B cell (primary cell): ENCODE measurements at regions not wholly inside any gene's neighbourhood (a gene's known extent, or its start where the extent isn't known, plus 50 kb on each side); places are given as distances from the start of the nearest gene placed in this dataset.

ENCODE experiments used
- ATAC-seq: fragments of 200-7000 bp; cut with Tn5 transposase; one replicate; pipeline ENCODE4 v1.10.0; 2021; ENCODE audit warnings: low read depth, mild to moderate bottlenecking, moderate number of reproducible peaks, moderate library complexity
- CTCF ChIA-PET: fragments of 350-600 bp; sonication (Branson Sonifier 250); formaldehyde crosslinking; loops from one replicate; lab custom pipeline; 2021; ENCODE audit warnings: antibody characterized with exemption, inconsistent platforms; lab: Charles Lee
- POLR2A ChIA-PET: fragments of 350-600 bp; sonication (Branson Sonifier 250); formaldehyde crosslinking; loops from one replicate; lab custom pipeline; 2021; ENCODE audit warnings: antibody characterized with exemption; lab: Charles Lee
- DNase-seq: peaks from one replicate; pipeline ENCODE4 v3.0.0; 2013
- H2AFZ ChIP-seq: 2 replicates; pipeline ENCODE4 v1.6.1; 2012; ENCODE audit warnings: mild to moderate bottlenecking, low read depth, low read length; ENCODE audit not compliant: insufficient read depth, poor library complexity, severe bottlenecking
- H3K27ac ChIP-seq, 2 donors: 1 replicate in 1 of 2; 2 replicates in 1 of 2; pipeline ENCODE4 v1.5.1; 2012 to 2013; ENCODE audit warnings: low read length in 2 of 2, mild to moderate bottlenecking in 2 of 2, moderate library complexity in 1 of 2
- H3K27me3 ChIP-seq, 4 experiments: fragments of 200-600 bp in 1 of 4; sonication (generic) in 1 of 4; replicated peaks in 1 of 4; 1 replicate in 2 of 4; 2 replicates in 2 of 4; pipeline versions ENCODE4 v1.6.1 to v1.7.0; 2013 to 2016; ENCODE audit warnings: low read length in 3 of 4, mild to moderate bottlenecking in 2 of 4, mixed read lengths in 1 of 4, moderate library complexity in 1 of 4; ENCODE audit not compliant: insufficient read depth in 4 of 4, control insufficient read depth in 3 of 4; ENCODE audit errors: control extremely low read depth in 1 of 4
- H3K36me3 ChIP-seq, 2 experiments: replicated peaks in 1 of 2; 1 replicate in 1 of 2; 2 replicates in 1 of 2; pipeline versions ENCODE4 v1.6.1 to v1.7.1; 2013; ENCODE audit warnings: low read length in 1 of 2; ENCODE audit not compliant: insufficient read depth in 2 of 2, control insufficient read depth in 1 of 2; ENCODE audit errors: control extremely low read depth in 1 of 2, extremely low read depth in 1 of 2
- H3K4me1 ChIP-seq, 2 donors: fragments of 200-600 bp in 1 of 2; sonication (generic) in 1 of 2; 1 replicate in 1 of 2; 2 replicates in 1 of 2; pipeline versions ENCODE4 v1.5.1 to v1.6.1; 2013 to 2017; ENCODE audit warnings: low read length in 2 of 2; ENCODE audit not compliant: control insufficient read depth in 2 of 2, insufficient read depth in 2 of 2
- H3K4me2 ChIP-seq: replicated peaks from 2 replicates; pipeline ENCODE3; 2012; ENCODE audit warnings: mild to moderate bottlenecking, low read depth, low read length; ENCODE audit not compliant: poor library complexity, severe bottlenecking
- H3K4me3 ChIP-seq, 5 experiments: fragments of 200-600 bp in 1 of 5; sonication (generic) in 1 of 5; 1 replicate in 3 of 5; 2 replicates in 2 of 5; pipeline versions ENCODE4 v1.5.1 to v1.7.0; 2011 to 2016; ENCODE audit warnings: low read length in 4 of 5, mild to moderate bottlenecking in 4 of 5, low read depth in 2 of 5, control low read depth in 1 of 5, moderate library complexity in 1 of 5; ENCODE audit not compliant: insufficient read depth in 1 of 5; ENCODE audit errors: control extremely low read depth in 1 of 5, extremely low read depth in 1 of 5
- H3K79me2 ChIP-seq: fragments of 200-600 bp; sonication (generic); one replicate; pipeline ENCODE4 v1.6.0; 2016; ENCODE audit warnings: low read length; ENCODE audit not compliant: control insufficient read depth, insufficient read depth
- H3K9ac ChIP-seq: fragments of 200-600 bp; sonication (generic); 2 replicates; pipeline ENCODE4 v1.6.1; 2017; ENCODE audit warnings: mild to moderate bottlenecking, low read length, moderate library complexity
- H3K9me3 ChIP-seq, 3 donors: one replicate each; pipeline versions ENCODE4 v1.6.1 to v1.7.1; 2013; ENCODE audit warnings: low read length in 2 of 3; ENCODE audit not compliant: control insufficient read depth in 2 of 3, insufficient read depth in 1 of 3; ENCODE audit errors: control extremely low read depth in 1 of 3
- H4K20me1 ChIP-seq: 2 replicates; pipeline ENCODE4 v1.6.0; 2012; ENCODE audit warnings: mild to moderate bottlenecking, low read length; ENCODE audit not compliant: insufficient read depth, control insufficient read depth, poor library complexity, severe bottlenecking
- H3K27ac Mint-ChIP-seq: one replicate; pipeline ENCODE4 v1.8.0; 2021; ENCODE audit warnings: mixed read lengths
- H3K27me3 Mint-ChIP-seq: one replicate; pipeline ENCODE4 v1.8.0; 2021; ENCODE audit warnings: mixed read lengths
- H3K4me1 Mint-ChIP-seq: one replicate; pipeline ENCODE4 v1.8.0; 2021; ENCODE audit warnings: mixed read lengths
- H3K4me3 Mint-ChIP-seq: one replicate; pipeline ENCODE4 v1.8.0; 2021; ENCODE audit warnings: mixed read lengths
- H3K9me3 Mint-ChIP-seq: one replicate; pipeline ENCODE4 v1.8.0; 2022; ENCODE audit warnings: mixed read lengths; ENCODE audit not compliant: insufficient read depth
- CTCF ChIP-seq: fragments of 200-600 bp; IDR thresholded peaks from one replicate; pipeline ENCODE4 v1.8.0; 2022; ENCODE audit warnings: antibody characterized with exemption, mild to moderate bottlenecking
- EZH2 ChIP-seq: IDR thresholded peaks from 2 replicates; pipeline ENCODE4 v1.6.1; 2012; ENCODE audit warnings: borderline replicate concordance, low read depth, mild to moderate bottlenecking, moderate library complexity, low read length; ENCODE audit not compliant: insufficient read depth, poor library complexity, severe bottlenecking
- WGBS: methylation state at CpG from one replicate; pipeline ENCODE4 v1.1.5; 2013; ENCODE audit warnings: missing lambda C conversion rate; ENCODE audit not compliant: insufficient coverage; 5-methylcytosine and 5-hydroxymethylcytosine counted together
- intact Hi-C: fragments of 100-400 bp; cut with micrococcal nuclease; formaldehyde crosslinking; loops from one replicate; pipeline ENCODE4 v1.10.0; 2022

GRCh38 chr4:71663780-71664179, 120.1 kb downstream of the GC start:
- peaks cover 0 to 3% (median 0%) of the 10 kb centered on the region in 3 donors for H3K9me3 ChIP-seq
- no peak overlapping the region for H3K9ac ChIP-seq
- Mint-ChIP-seq H3K4me3 (no peak overlapping the region), H3K4me1 (no peaks in the 10 kb centered on the region), H3K9me3 (no peaks in the 10 kb centered on the region), H3K27ac (no peak overlapping the region), H3K27me3 (peaks cover 21% of the 10 kb centered on the region)
- no peaks in the 10 kb centered on the region for H3K36me3 ChIP-seq
- intact Hi-C loops = no loop called here
- DNase-seq (no peak), ATAC-seq (no peak)
- WGBS = 40% methylated on average over 1 of the region's 2 CpGs
- H4K20me1 ChIP-seq = no peaks in the 10 kb centered on the region
- no peak overlapping the region for H2AFZ ChIP-seq
- no peak overlapping the region for H3K4me2 ChIP-seq
- no peaks in the 10 kb centered on the region for H3K79me2 ChIP-seq
- POLR2A ChIA-PET = no interaction called here
- TF ChIP-seq EZH2 = no peak
- no peak for TF ChIP-seq CTCF
- CTCF ChIA-PET = no interaction called here
- no peaks in the 10 kb centered on the region for H3K4me1 ChIP-seq
- no peak overlapping the region for H3K27ac ChIP-seq
- no peaks in the 10 kb centered on the region for H3K27me3 ChIP-seq
- no peak overlapping the region for H3K4me3 ChIP-seq

GRCh38 chr4:71659979-71660378, 123.9 kb downstream of the GC start:
- ATAC-seq (no peak), DNase-seq (no peak)
- H3K4me1 Mint-ChIP-seq = no peaks in the 10 kb centered on the region
- ChIA-PET CTCF (no interaction called here), POLR2A (no interaction called here)
- Histone ChIP-seq H3K79me2 (no peaks in the 10 kb centered on the region), H3K9ac (no peak overlapping the region), H3K27me3 (no peaks in the 10 kb centered on the region), H2AFZ (no peak overlapping the region), H3K36me3 (no peaks in the 10 kb centered on the region), H3K4me3 (no peak overlapping the region), H3K4me1 (no peaks in the 10 kb centered on the region), H3K4me2 (no peak overlapping the region), H3K27ac (no peak overlapping the region), H4K20me1 (no peaks in the 10 kb centered on the region), H3K9me3 (peaks cover 0 to 3% (median 0%) of the 10 kb centered on the region in 3 donors)
- TF ChIP-seq EZH2 = no peak
- peaks cover 10% of the 10 kb centered on the region for H3K27me3 Mint-ChIP-seq
- H3K9me3 Mint-ChIP-seq = no peaks in the 10 kb centered on the region
- WGBS = 100% methylated on average over 1 of the region's 2 CpGs
- H3K4me3 Mint-ChIP-seq = no peak overlapping the region
- no peak overlapping the region for H3K27ac Mint-ChIP-seq
- intact Hi-C loops = no loop called here
